ENCODE measurements at regions not wholly inside any gene's neighbourhood (a gene's known extent, or its start where the extent isn't known, plus 50 kb on each side); places are given as distances from the start of the nearest gene placed in this dataset.

- TF ChIP-seq, protein P1, sequence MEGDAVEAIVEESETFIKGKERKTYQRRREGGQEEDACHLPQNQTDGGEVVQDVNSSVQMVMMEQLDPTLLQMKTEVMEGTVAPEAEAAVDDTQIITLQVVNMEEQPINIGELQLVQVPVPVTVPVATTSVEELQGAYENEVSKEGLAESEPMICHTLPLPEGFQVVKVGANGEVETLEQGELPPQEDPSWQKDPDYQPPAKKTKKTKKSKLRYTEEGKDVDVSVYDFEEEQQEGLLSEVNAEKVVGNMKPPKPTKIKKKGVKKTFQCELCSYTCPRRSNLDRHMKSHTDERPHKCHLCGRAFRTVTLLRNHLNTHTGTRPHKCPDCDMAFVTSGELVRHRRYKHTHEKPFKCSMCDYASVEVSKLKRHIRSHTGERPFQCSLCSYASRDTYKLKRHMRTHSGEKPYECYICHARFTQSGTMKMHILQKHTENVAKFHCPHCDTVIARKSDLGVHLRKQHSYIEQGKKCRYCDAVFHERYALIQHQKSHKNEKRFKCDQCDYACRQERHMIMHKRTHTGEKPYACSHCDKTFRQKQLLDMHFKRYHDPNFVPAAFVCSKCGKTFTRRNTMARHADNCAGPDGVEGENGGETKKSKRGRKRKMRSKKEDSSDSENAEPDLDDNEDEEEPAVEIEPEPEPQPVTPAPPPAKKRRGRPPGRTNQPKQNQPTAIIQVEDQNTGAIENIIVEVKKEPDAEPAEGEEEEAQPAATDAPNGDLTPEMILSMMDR (IDR thresholded peaks at IDR 0.05) = no peak
- Histone ChIP-seq H3K4me3 (no peak overlapping the region), H3K27ac (no peak overlapping the region)
- no peak for DNase-seq (ENCODE audit: low spot score)
Observed at GRCh38 chr19:30077851-30078355, 135.9 kb downstream of the URI1 start.

DNA sequence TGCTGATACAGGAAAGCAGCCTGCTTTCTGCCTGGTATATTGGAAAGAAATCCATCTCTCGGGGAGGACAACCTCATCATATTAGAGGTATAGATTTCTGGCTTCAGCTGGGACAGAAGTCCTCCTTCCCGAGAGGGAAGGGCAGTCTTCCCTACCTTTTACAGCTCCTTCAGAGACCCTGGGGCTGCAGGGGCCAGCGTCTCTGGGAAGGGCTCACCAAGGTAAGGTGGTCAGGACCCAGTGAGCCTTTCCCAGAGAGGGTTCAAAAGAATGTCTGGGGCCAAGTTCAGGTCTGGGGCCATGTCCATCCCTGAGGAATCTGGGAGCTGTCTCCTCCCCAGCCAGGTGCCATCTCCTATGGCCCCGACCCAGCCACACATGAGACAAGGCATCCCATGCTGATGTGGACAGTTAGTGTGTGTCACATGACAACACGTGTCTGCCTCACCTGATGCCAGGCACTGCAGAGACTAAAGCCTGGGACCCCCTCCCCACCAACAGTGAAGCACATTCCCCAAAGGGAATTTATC lies 136.4 kb downstream of the URI1 start:
- TF ChIP-seq, protein P1 (IDR thresholded peaks at IDR 0.05) = no peak
- no peak for DNase-seq (ENCODE audit: low spot score)
- Histone ChIP-seq H3K27ac (no peak overlapping the region), H3K4me3 (no peak overlapping the region)

DNA sequence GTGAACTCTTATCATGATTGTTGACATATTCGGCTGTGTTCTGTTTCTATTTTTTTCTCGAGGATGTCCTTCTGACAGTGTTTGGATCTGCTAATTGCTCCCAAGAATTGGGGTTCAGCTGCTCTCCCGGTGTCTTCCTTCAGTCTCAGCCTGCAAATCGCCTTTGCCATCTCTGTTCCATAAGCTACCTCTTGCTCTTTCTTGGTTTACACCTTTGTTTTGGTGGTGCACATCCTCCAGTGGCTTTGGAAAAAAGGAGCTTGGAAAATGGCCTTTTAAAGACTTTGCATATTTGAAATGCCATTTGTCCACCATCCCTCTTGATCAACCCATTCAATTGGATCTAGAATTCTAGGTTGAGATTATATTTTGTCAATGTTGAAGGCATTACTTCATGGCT lies 137.2 kb downstream of the URI1 start:
- no peak for DNase-seq (ENCODE audit: low spot score)
- TF ChIP-seq, protein P1 (IDR thresholded peaks at IDR 0.05) = no peak
- Histone ChIP-seq H3K4me3 (no peak overlapping the region), H3K27ac (no peak overlapping the region)

- no peak for DNase-seq (ENCODE audit: low spot score)
- Histone ChIP-seq H3K4me3 (no peak overlapping the region), H3K27ac (no peak overlapping the region)
- TF ChIP-seq, protein P1 (IDR thresholded peaks at IDR 0.05) = no peak
Observed at GRCh38 chr19:30082168-30082567, 140.1 kb downstream of the URI1 start.

DNA sequence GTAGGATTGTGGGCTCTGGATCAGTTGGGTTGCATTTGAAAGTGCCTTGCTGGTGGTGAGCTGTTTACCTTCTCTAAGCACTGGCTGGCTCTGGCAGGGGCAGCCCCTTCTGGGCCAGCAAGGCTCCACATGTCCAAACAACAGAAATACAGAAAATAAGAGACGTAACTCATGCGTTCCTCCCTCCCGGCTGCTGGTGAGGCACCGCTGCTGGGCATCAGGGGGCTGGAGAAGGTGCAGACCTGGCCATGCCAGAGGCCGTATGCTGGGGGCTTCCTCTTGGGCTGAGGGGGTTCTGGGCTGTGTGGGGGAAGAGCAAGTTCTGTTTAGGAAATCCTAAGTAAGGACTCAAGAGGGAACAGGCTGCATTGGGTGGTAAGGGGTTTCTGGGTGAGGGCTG lies 140.6 kb downstream of the URI1 start:
- no peak for DNase-seq (ENCODE audit: low spot score)
- TF ChIP-seq, protein P1 (IDR thresholded peaks at IDR 0.05) = no peak
- Histone ChIP-seq H3K4me3 (no peak overlapping the region), H3K27ac (no peak overlapping the region)

DNA sequence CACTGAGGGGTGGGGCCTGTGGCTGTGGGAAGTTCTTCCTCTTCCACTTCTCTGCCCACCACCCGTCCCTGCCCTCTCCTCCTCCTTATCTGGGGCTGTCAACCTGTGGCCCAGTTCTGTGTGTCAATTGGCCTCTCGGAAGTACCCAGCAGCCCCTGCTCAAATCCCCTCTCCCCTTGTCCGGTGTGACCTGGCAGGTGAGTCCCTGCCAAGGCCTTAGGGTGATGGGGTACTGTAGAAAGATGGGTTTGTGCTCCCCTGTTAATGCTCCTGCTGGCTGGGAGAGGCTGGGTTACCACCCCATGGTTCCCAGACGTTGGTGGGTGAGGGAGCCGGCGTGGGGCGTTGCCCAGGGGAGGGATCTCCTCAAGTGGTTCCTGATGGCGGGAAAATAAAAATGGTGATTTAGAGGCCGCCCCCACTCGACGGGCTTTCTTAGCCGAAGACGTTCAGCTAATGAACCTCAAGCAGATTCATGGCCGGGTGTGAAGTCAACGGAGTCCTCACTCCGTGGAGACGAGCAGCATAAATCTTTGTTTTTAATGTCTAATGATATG lies 141.2 kb downstream of the URI1 start:
- TF ChIP-seq, protein P1 (IDR thresholded peaks at IDR 0.05) = no peak
- no peak for DNase-seq (ENCODE audit: low spot score)
- H3K27ac ChIP-seq = no peak overlapping the region
- H3K4me3 ChIP-seq = no peak overlapping the region

DNA sequence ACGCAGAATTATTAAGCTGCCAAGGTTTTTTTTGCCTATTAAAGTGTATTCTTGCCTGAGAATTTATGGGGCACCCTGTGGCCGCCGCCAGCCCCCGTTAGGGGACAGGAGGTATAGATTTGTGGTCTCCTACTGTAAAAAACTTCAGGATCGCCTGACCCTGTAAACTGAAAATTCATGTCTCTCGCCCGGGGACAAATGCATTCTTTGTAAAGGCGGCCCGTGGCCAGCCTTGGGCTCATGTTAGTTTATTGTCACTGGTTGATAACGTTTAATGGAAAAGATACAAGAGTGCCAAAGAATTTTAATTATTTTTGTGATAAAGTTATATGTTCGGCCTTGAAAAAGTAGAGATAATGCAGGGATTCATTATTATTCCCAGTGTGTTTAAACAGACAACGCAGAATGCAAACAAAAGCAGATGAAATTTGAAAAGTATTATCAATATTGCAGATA lies 141.7 kb downstream of the URI1 start:
- no peak overlapping the region for H3K4me3 ChIP-seq
- DNase-seq (ENCODE audit: low spot score) = no peak
- TF ChIP-seq, protein P1 (IDR thresholded peaks at IDR 0.05) = no peak
- no peak overlapping the region for H3K27ac ChIP-seq
